IMR-90 (cell line): ENCODE measurements at regions not wholly inside any gene's neighbourhood (a gene's known extent, or its start where the extent isn't known, plus 50 kb on each side); places are given as distances from the start of the nearest gene placed in this dataset.

Experiments used
- ATAC-seq: fragments of 200-7000 bp; cut with Tn5 transposase; 2 replicates; pipeline ENCODE4 v1.9.1; 2020; ENCODE audit warnings: low read depth, mild to moderate bottlenecking, moderate library complexity
- BruUV-seq: library from RNA; stranded (reverse); fragments of 400-500 nt; replicated peaks from 2 replicates; lab custom pipeline; 2021; lab: Mats Ljungman, UMichigan
- CTCF ChIA-PET: fragments of 300-600 bp; formaldehyde crosslinking; extraction: SDS; loops from one replicate; lab custom pipeline; 2021; ENCODE audit warnings: antibody characterized with exemption; lab: Yijun Ruan, JAX
- POLR2A ChIA-PET: fragments of 300-600 bp; sonication (Branson Sonifier 250); formaldehyde crosslinking; loops from one replicate; lab custom pipeline; 2022; ENCODE audit warnings: antibody characterized with exemption; ENCODE audit not compliant: unreplicated experiment; lab: Charles Lee
- DNase-seq: peaks from one replicate; pipeline ENCODE4 v3.0.0; 2013
- H2AFZ ChIP-seq: replicated peaks from 2 replicates; pipeline ENCODE3; 2013; ENCODE audit warnings: low read length, mild to moderate bottlenecking; ENCODE audit not compliant: poor library complexity
- H2AK5ac ChIP-seq: 2 replicates; pipeline ENCODE4 v1.6.1; 2013; ENCODE audit warnings: low read depth, low read length, inconsistent platforms
- H2AK9ac ChIP-seq: replicated peaks from 2 replicates; pipeline ENCODE3; 2013; ENCODE audit warnings: mild to moderate bottlenecking, low read depth, low read length, moderate library complexity; ENCODE audit not compliant: poor library complexity
- H2BK120ac ChIP-seq: 2 replicates; pipeline ENCODE4 v1.6.1; 2013; ENCODE audit warnings: low read depth, low read length, inconsistent platforms
- H2BK15ac ChIP-seq: 3 replicates; pipeline ENCODE4 v1.6.1; 2013; ENCODE audit warnings: low read depth, low read length, inconsistent platforms
- H2BK20ac ChIP-seq: 2 replicates; pipeline ENCODE4 v1.6.1; 2013; ENCODE audit warnings: low read depth, mild to moderate bottlenecking, inconsistent platforms, low read length, moderate library complexity
- H2BK5ac ChIP-seq: 2 replicates; pipeline ENCODE4 v1.6.1; 2013; ENCODE audit warnings: mild to moderate bottlenecking, low read depth, low read length, inconsistent platforms; ENCODE audit not compliant: poor library complexity, severe bottlenecking
- H3K14ac ChIP-seq: replicated peaks from 2 replicates; pipeline ENCODE4 v1.6.1; 2013; ENCODE audit warnings: low read depth, low read length, inconsistent platforms
- H3K18ac ChIP-seq: 2 replicates; pipeline ENCODE4 v1.6.1; 2013; ENCODE audit warnings: low read depth, low read length, control low read depth
- H3K23ac ChIP-seq: 2 replicates; pipeline ENCODE4 v1.6.1; 2013; ENCODE audit warnings: low read depth, low read length, inconsistent platforms
- H3K27ac ChIP-seq: 2 replicates; pipeline ENCODE4 v1.5.1; 2013; ENCODE audit warnings: mild to moderate bottlenecking, control low read depth, low read length; ENCODE audit not compliant: insufficient read depth
- H3K27me3 ChIP-seq: 2 replicates; pipeline ENCODE4 v1.6.1; 2013; ENCODE audit warnings: low read length; ENCODE audit not compliant: control insufficient read depth, insufficient read depth
- H3K36me3 ChIP-seq: 2 replicates; pipeline ENCODE4 v1.6.1; 2013; ENCODE audit warnings: low read length, mixed read lengths; ENCODE audit not compliant: control insufficient read depth, insufficient read depth
- H3K4ac ChIP-seq: 2 replicates; pipeline ENCODE4 v1.6.1; 2013; ENCODE audit warnings: low read depth, low read length, inconsistent platforms
- H3K4me1 ChIP-seq: 2 replicates; pipeline ENCODE4 v1.6.1; 2013; ENCODE audit warnings: low read length, mixed read lengths; ENCODE audit not compliant: control insufficient read depth, insufficient read depth
- H3K4me2 ChIP-seq: 2 replicates; pipeline ENCODE4 v1.6.1; 2013; ENCODE audit warnings: low read depth, mild to moderate bottlenecking, control low read depth, low read length, moderate library complexity
- H3K4me3 ChIP-seq: 2 replicates; pipeline ENCODE4 v1.5.1; 2013; ENCODE audit warnings: low read depth, mild to moderate bottlenecking, control low read depth, low read length, moderate library complexity; ENCODE audit not compliant: insufficient read depth
- H3K56ac ChIP-seq: 2 replicates; pipeline ENCODE4 v1.6.1; 2013; ENCODE audit warnings: low read length, inconsistent platforms; ENCODE audit not compliant: insufficient read depth; ENCODE audit errors: extremely low read depth
- H3K79me1 ChIP-seq, 2 experiments: 2 replicates each; pipeline ENCODE4 v1.6.1; 2013; ENCODE audit warnings: low read length in 2 of 2, inconsistent platforms in 1 of 2, low read depth in 1 of 2
- H3K9ac ChIP-seq: 2 replicates; pipeline ENCODE4 v1.6.1; 2013; ENCODE audit warnings: low read depth, low read length, control low read depth
- H3K9me1 ChIP-seq: 2 replicates; pipeline ENCODE4 v1.6.1; 2013; ENCODE audit warnings: low read length, inconsistent platforms; ENCODE audit not compliant: insufficient read depth
- H3K9me3 ChIP-seq: 2 replicates; pipeline ENCODE4 v1.6.1; 2013; ENCODE audit warnings: low read length; ENCODE audit not compliant: control insufficient read depth, insufficient read depth
- H4K20me1 ChIP-seq: 2 replicates; pipeline ENCODE4 v1.6.1; 2013; ENCODE audit warnings: low read length, inconsistent platforms; ENCODE audit not compliant: insufficient read depth
- H4K5ac ChIP-seq: 2 replicates; pipeline ENCODE4 v1.6.1; 2013; ENCODE audit warnings: mild to moderate bottlenecking, low read depth, low read length, control low read depth
- H4K8ac ChIP-seq, 2 experiments: 2 replicates each; pipeline ENCODE4 v1.6.1; 2013; ENCODE audit warnings: low read depth in 2 of 2, low read length in 2 of 2, control low read depth in 1 of 2, inconsistent platforms in 1 of 2
- H4K91ac ChIP-seq: 2 replicates; pipeline ENCODE4 v1.6.1; 2013; ENCODE audit warnings: low read depth, low read length, inconsistent platforms; ENCODE audit not compliant: insufficient read depth
- BHLHE40 ChIP-seq: fragments of 150-350 bp; IDR thresholded peaks from 2 replicates; pipeline ENCODE4 v1.6.1; 2016; ENCODE audit warnings: mild to moderate bottlenecking, low read depth, low read length
- CHD1 ChIP-seq: IDR thresholded peaks from 2 replicates; pipeline ENCODE4 v1.6.1; 2012; ENCODE audit warnings: low read depth, low read length, improper control_type of control experiment
- MAFK ChIP-seq: IDR thresholded peaks from 2 replicates; pipeline ENCODE4 v1.6.1; 2012; ENCODE audit warnings: low read depth, low read length, improper control_type of control experiment
- MAZ ChIP-seq: IDR thresholded peaks from 2 replicates; pipeline ENCODE4 v1.6.1; 2012; ENCODE audit warnings: low read depth, mild to moderate bottlenecking, low read length, improper control_type of control experiment, moderate library complexity, borderline replicate concordance
- NFE2L2 ChIP-seq: fragments of 150-350 bp; IDR thresholded peaks from 2 replicates; pipeline ENCODE4 v1.6.1; 2016; ENCODE audit warnings: low read depth, mild to moderate bottlenecking, low read length
- RAD21 ChIP-seq: IDR thresholded peaks from 2 replicates; pipeline ENCODE4 v1.6.1; 2012; ENCODE audit warnings: low read length, improper control_type of control experiment
- RCOR1 ChIP-seq: IDR thresholded peaks from 2 replicates; pipeline ENCODE4 v1.6.1; 2012; ENCODE audit warnings: mild to moderate bottlenecking, low read length, improper control_type of control experiment; ENCODE audit not compliant: insufficient replicate concordance
- RFX5 ChIP-seq: IDR thresholded peaks from 2 replicates; pipeline ENCODE4 v1.8.0; 2012; ENCODE audit warnings: low read depth, mild to moderate bottlenecking, low read length, moderate library complexity
- SMC3 ChIP-seq: fragments of 150-350 bp; IDR thresholded peaks from 2 replicates; pipeline ENCODE4 v1.6.1; 2016; ENCODE audit warnings: low read depth, mild to moderate bottlenecking, antibody characterized with exemption, low read length, moderate library complexity
- WGBS, 2 experiments: methylation state at CpG; one replicate each; pipeline versions ENCODE4 v1.1.5 to v1.1.7; 2013; ENCODE audit warnings: missing lambda C conversion rate in 2 of 2; ENCODE audit not compliant: insufficient read length in 1 of 2; ENCODE audit errors: extremely low coverage in 2 of 2; 5-methylcytosine and 5-hydroxymethylcytosine counted together
- dilution Hi-C: fragments of 300-500 bp; cut with HindIII; formaldehyde crosslinking; loops from one replicate; pipeline ENCODE4 v1.14.3; 2018; ENCODE audit warnings: low sequenced_read_pairs; ENCODE audit not compliant: unreplicated experiment
- in situ Hi-C: fragments of 300-500 bp; cut with MboI; formaldehyde crosslinking; loops from 3 replicates; pipeline ENCODE4 v1.14.3; 2019; ENCODE audit warnings: low sequenced_read_pairs, inconsistent platforms, mixed read lengths
- intact Hi-C: fragments of 100-400 bp; cut with micrococcal nuclease; formaldehyde crosslinking; loops from 2 replicates; pipeline ENCODE4 v1.10.0; 2022
- TF ChIP-seq, protein P1 (sequence below): fragments of 150-350 bp; IDR thresholded peaks from 2 replicates; pipeline ENCODE4 v1.6.1; 2017; ENCODE audit warnings: mild to moderate bottlenecking, antibody characterized with exemption, low read length, low read depth
- TF ChIP-seq, protein P2 (sequence below): fragments of 150-350 bp; IDR thresholded peaks from 2 replicates; pipeline ENCODE4 v1.6.1; 2016; ENCODE audit warnings: low read depth, mild to moderate bottlenecking, low read length, moderate library complexity, borderline replicate concordance

DNA sequence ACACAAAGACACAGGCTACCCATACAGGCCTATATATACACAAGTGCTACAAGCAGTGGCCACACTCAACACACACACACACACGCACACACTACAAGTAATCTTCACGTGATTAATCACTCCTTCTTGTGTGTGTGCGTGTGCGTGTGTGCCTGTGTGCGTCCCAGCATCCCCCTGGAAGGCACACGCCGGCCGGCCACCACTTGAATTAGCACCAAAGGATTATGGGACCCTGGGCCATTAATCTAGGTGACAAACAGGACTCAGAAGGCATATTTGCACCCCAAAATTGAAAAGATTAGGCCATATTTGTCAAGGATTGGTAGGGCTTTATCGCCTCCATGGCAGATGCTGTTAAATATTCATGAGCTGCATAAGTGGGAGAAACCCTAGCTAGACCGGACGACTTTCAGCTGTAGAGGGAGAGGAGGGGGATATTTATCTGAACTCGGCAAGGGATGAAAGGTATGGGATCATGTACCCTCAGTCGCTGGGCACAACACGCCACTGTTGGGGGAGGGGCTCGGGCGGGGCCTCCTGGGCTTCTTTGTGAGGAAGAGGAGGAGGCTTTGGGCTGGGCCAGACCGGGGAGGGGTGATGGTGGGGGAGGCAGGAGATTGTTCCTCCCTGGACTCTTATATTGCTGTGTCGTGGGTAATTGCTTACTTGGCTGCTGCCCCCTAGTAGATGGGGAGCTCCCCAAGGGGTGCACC is 89.6 kb upstream of the LHX5 start:
- Histone ChIP-seq H3K27me3 (no peaks in the 10 kb centered on the region), H2AFZ (no peak overlapping the region), H2AK5ac (no peak overlapping the region), H3K23ac (no peak overlapping the region), H2AK9ac (no peak overlapping the region), H3K14ac (no peak overlapping the region), H3K9me1 (no peaks in the 10 kb centered on the region), H2BK120ac (no peak overlapping the region), H3K4me3 (no peak overlapping the region), H3K79me1 (no peaks in the 10 kb centered on the region), H3K56ac (no peak overlapping the region), H3K4me1 (no peaks in the 10 kb centered on the region), H4K20me1 (no peaks in the 10 kb centered on the region), H3K9me3 (no peaks in the 10 kb centered on the region), H3K18ac (no peak overlapping the region), H3K36me3 (no peaks in the 10 kb centered on the region), H3K9ac (no peak overlapping the region), H3K27ac (no peak overlapping the region), H2BK20ac (no peak overlapping the region), H3K4me2 (no peak overlapping the region), H2BK5ac (no peak overlapping the region), H4K5ac (no peak overlapping the region), H4K91ac (no peak overlapping the region), H2BK15ac (no peak overlapping the region), H4K8ac (no peak overlapping the region), H3K4ac (no peak overlapping the region)
- BruUV-seq = no TSS peak
- in situ Hi-C loops = no loop called here
- no peak for ATAC-seq
- dilution Hi-C loops = no loop called here
- ChIA-PET POLR2A (no interaction called here), CTCF (no interaction called here)
- DNase-seq = no peak
- 44% methylated on average over 4 of the region's 18 CpGs; no CpG with 5 or more reads in 1 of the 2 experiments for WGBS, 2 experiments
- TF ChIP-seq CHD1 (no peak), RAD21 (no peak), BHLHE40 (no peak), NFE2L2 (no peak), SMC3 (no peak), MAZ (no peak), RCOR1 (no peak), RFX5 (no peak), MAFK (no peak)
- TF ChIP-seq, protein P1, sequence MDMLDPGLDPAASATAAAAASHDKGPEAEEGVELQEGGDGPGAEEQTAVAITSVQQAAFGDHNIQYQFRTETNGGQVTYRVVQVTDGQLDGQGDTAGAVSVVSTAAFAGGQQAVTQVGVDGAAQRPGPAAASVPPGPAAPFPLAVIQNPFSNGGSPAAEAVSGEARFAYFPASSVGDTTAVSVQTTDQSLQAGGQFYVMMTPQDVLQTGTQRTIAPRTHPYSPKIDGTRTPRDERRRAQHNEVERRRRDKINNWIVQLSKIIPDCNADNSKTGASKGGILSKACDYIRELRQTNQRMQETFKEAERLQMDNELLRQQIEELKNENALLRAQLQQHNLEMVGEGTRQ = no peak
- TF ChIP-seq, protein P2, sequence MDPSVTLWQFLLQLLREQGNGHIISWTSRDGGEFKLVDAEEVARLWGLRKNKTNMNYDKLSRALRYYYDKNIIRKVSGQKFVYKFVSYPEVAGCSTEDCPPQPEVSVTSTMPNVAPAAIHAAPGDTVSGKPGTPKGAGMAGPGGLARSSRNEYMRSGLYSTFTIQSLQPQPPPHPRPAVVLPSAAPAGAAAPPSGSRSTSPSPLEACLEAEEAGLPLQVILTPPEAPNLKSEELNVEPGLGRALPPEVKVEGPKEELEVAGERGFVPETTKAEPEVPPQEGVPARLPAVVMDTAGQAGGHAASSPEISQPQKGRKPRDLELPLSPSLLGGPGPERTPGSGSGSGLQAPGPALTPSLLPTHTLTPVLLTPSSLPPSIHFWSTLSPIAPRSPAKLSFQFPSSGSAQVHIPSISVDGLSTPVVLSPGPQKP = no peak
- intact Hi-C loops = no loop called here
